ENCODE measurements at regions not wholly inside any gene's neighbourhood (a gene's known extent, or its start where the extent isn't known, plus 50 kb on each side); places are given as distances from the start of the nearest gene placed in this dataset.

- Histone ChIP-seq H3K56ac (replicated peaks; ENCODE audit: insufficient read length, low read depth, low read length) (no peak overlapping the region), H3K18ac (ENCODE audit: extremely low read depth, low read length) (no peak overlapping the region), H3K4me1 (replicated peaks in 1 of 4; ENCODE audit: control insufficient read depth in 3 of 4, insufficient read depth in 4 of 4, low read length in 3 of 4) (peaks cover 10 to 16% (median 13%) of the 10 kb centered on the region in 4 experiments), H2BK5ac (ENCODE audit: low read depth, low read length) (no peak overlapping the region; the same call in 1 of the 2 replicates), H4K20me1 (replicated peaks in 1 of 2; ENCODE audit: control insufficient read depth in 1 of 2, insufficient read depth in 2 of 2, low read length in 2 of 2) (no peaks in the 10 kb centered on the region), H4K5ac (ENCODE audit: insufficient read length, low read depth, low read length) (no peak overlapping the region), H3K27ac (ENCODE audit: low read depth, low read length) (no peak overlapping the region), H3K23me2 (ENCODE audit: low read depth, low read length) (no peaks in the 10 kb centered on the region; the same call in 1 of the 2 replicates), H3K14ac (ENCODE audit: insufficient read length) (no peak overlapping the region), H3K79me1 (ENCODE audit: low read depth, low read length) (no peaks in the 10 kb centered on the region), H2AFZ (ENCODE audit: low read length) (no peak overlapping the region), H4K91ac (replicated peaks; ENCODE audit: insufficient read length, low read length) (no peak overlapping the region), H2AK5ac (ENCODE audit: low read depth, low read length) (no peak overlapping the region), H2BK12ac (ENCODE audit: low read depth, low read length) (no peak overlapping the region), H2BK120ac (replicated peaks; ENCODE audit: low read depth, low read length) (no peak overlapping the region), H3K79me2 (ENCODE audit: control insufficient read depth in 1 of 2, insufficient read depth in 2 of 2, low read length in 2 of 2) (no peaks in the 10 kb centered on the region; a peak in 1 of 4 replicates), H3K9me3 (ENCODE audit: insufficient read depth in 2 of 2, low read depth in 1 of 2, low read length in 1 of 2) (peaks cover 0 to 6% of the 10 kb centered on the region in 2 experiments; a peak in 2 of 4 replicates), H3K4me3 (ENCODE audit: extremely low read depth in 1 of 4, insufficient read depth in 2 of 4, low read depth in 3 of 4, low read length in 4 of 4) (no peak overlapping the region), H3K4ac (replicated peaks; ENCODE audit: insufficient read length, low read depth, low read length) (no peak overlapping the region), H2BK15ac (ENCODE audit: low read length) (no peak overlapping the region), H2BK20ac (ENCODE audit: low read length) (peak overlapping the region; percentile 89), H3K4me2 (ENCODE audit: insufficient read depth in 1 of 2, low read depth in 2 of 2, low read length in 2 of 2) (no peak overlapping the region), H4K8ac (ENCODE audit: extremely low read depth, insufficient read depth, low read length) (no peak overlapping the region), H3K9ac (replicated peaks in 1 of 4; ENCODE audit: extremely low read depth in 1 of 4, low read depth in 3 of 4, low read length in 3 of 4) (no peak overlapping the region), H3K23ac (ENCODE audit: insufficient read length) (no peak overlapping the region), H3K36me3 (ENCODE audit: control insufficient read depth in 2 of 4, insufficient read depth in 4 of 4, low read length in 3 of 4) (no peaks in the 10 kb centered on the region), H3K27me3 (replicated peaks in 1 of 4; ENCODE audit: control insufficient read depth in 3 of 4, extremely low read depth in 1 of 4, insufficient read depth in 3 of 4, low read length in 3 of 4) (0 out of 7 replicates have a peak, but pooled peaks cover 0 to 2% (median 0%) of the 10 kb centered on the region in 4 experiments)
- DNase-seq (ENCODE audit: low read depth in 1 of 2, low spot score in 2 of 2) (no peak), FAIRE-seq (no peak)
- ChIA-PET CTCF (ENCODE audit: partially characterized antibody) (interaction anchor here (1.2 to 1.5 kb wide), 2 partner anchors 9 to 34 kb away, joined by 3 to 5 read pairs; no protein-coding TSS in a partner anchor), POLR2A (ENCODE audit: partially characterized antibody) (no interaction called here)
- 69% methylated on average over 6 of the region's 6 CpGs; no CpG with 5 or more reads in 1 of the 2 experiments for WGBS, 2 experiments (ENCODE audit: extremely low coverage in 1 of 2, insufficient coverage in 1 of 2, insufficient read length in 1 of 2, insufficient replicate concordance in 2 of 2, low coverage in 1 of 2, low lambda C conversion rate in 2 of 2, missing lambda C conversion rate in 1 of 2)
- no peak for TF ChIP-seq KDM4A (IDR thresholded peaks at IDR 0.05; ENCODE audit: low read depth, low read length, severe bottlenecking)
- TF ChIP-seq CTBP2 (IDR thresholded peaks at IDR 0.05; ENCODE audit: borderline replicate concordance, insufficient read depth, insufficient read length, low read length): no peak
- TF ChIP-seq ATF2 (IDR thresholded peaks at IDR 0.05; ENCODE audit: low read length): no peak
- no peak for TF ChIP-seq CHD2 (IDR thresholded peaks at IDR 0.05; ENCODE audit: low read length)
- no peak for TF ChIP-seq SIX5 (IDR thresholded peaks at IDR 0.05; ENCODE audit: low read depth, low read length)
- no peak for TF ChIP-seq PHF8 (conservative IDR thresholded peaks at IDR 0.05; ENCODE audit: low read depth, low read length)
- TF ChIP-seq SP4 (IDR thresholded peaks at IDR 0.05; ENCODE audit: low read length): no peak
- TF ChIP-seq RXRA (IDR thresholded peaks at IDR 0.05; ENCODE audit: insufficient read depth, low read depth, low read length): no peak
- no peak for TF ChIP-seq POU5F1 (IDR thresholded peaks at IDR 0.05; ENCODE audit: low read depth, low read length)
- no peak for TF ChIP-seq SP2 (IDR thresholded peaks at IDR 0.05; ENCODE audit: low read length)
- TF ChIP-seq CREB1 (IDR thresholded peaks at IDR 0.05): no peak
- TF ChIP-seq KDM5A (IDR thresholded peaks at IDR 0.05; ENCODE audit: low read length): no peak
- no peak for TF ChIP-seq SAP30 (IDR thresholded peaks at IDR 0.05; ENCODE audit: insufficient read depth, insufficient replicate concordance, low read length)
Measured at GRCh38 chr18:8947566-8947965, 154.9 kb upstream of the NDUFV2 start.

All from H1 (cell line).